ENCODE measurements at regions not wholly inside any gene's neighbourhood (a gene's known extent, or its start where the extent isn't known, plus 50 kb on each side); places are given as distances from the start of the nearest gene placed in this dataset.

DNA sequence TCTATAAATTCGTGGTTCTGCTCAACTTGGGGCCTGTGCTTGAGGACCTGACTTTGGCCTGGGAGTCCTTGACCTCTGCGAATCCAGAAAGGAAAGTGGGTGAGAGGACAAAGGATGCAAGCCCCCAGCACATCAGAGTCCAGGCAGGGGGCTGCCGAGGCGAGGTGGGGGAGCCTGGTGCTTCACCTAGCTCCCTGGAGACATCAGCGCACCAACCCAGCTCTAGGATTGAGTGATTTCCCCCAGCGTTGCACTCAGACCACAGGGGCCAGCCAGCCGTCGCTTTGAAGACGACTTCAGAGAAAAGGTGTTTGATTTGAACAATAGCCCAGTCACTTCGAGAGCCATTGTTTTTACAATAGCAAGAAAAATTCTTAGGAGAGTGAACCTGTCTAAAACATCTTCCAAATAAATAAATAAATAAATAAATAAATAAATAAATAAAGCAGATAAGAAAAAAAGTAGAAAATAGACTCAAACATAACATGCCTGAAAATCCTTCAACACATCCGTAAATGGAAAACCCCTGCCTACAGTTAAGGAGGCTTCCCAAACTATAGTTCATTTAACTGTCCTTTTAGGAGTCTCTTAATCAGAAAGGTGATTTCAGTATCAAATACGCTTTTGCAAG, 180.9 kb downstream of the RBFOX3 start:
- H3K27ac ChIP-seq = no peak overlapping the region
- DNase-seq (ENCODE audit: low read depth, low spot score) = no peak

- no peak for DNase-seq (ENCODE audit: low read depth, low spot score)
- H3K27ac ChIP-seq = no peak overlapping the region
These were observed 181.9 kb downstream of the RBFOX3 start for GRCh38 chr17:79428988-79429387.

DNA sequence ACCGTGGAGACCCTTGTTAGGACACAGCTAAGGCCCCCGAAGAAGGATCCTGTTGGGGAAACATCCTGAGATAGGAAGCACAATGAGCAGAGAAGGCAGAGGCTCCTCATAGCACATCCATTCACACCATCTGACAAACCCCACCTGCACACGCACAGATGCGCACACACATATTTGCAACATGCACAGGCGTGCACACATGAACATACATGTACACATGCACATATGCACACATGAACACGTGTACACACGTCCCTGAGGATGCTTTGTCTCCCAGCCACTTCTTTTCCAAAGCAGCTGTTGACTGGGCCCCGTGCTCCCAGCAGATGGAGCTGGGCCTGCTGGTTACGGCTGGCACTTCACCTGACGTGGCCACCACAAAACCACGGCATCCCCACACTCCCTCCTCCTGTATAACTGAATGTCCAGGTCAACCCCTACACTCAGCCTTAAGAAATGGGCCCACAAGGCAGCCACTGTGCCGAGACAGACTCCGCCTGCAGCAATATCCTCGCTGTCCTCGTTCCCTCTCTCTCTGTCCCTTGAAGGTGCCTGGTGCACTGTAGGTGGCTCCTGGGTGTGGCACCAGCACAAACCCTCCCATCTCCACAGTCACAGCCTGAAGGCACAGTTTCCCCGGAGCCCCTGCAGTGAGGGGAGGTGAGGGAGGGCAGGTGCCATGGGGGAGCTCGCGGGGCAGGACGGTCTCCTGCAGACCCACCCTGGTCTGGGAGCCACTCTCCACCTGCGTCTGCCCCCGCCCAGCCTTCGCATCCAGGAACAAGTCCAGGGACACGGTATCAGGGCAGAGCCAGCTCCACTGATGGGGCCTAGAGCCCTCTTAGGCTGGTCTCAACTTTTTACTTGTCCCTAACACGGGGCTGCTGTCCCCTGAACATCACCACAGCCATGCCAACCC, 183.0 kb downstream of the RBFOX3 start:
- H3K27ac ChIP-seq = no peak overlapping the region
- no peak for DNase-seq (ENCODE audit: low read depth, low spot score)

DNA sequence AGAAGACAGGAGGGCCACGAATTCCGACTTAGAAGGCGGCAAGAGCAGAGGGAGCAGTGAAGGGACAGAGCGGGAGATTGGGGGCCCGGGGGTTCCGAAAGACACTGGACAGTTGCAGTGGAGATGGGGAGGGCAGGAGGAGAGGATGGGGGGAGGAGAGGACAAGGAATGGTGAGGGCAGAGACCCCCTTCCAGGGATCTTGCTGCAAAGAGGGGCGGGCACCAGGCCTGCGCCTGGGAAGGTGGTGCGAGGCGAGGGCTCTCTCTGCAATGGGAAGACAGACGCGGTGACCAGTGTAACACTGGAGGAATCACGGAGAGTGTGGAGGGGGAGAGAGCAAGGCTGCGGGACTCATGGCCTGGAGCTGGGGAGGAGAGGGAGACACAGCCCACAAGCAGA, 185.2 kb downstream of the RBFOX3 start:
- H3K27ac ChIP-seq = no peak overlapping the region
- no peak for DNase-seq (ENCODE audit: low read depth, low spot score)

GRCh38 chr17:79424471-79425185, 186.2 kb downstream of the RBFOX3 start:
- DNase-seq (ENCODE audit: low read depth, low spot score) = no peak
- no peak overlapping the region for H3K27ac ChIP-seq

DNA sequence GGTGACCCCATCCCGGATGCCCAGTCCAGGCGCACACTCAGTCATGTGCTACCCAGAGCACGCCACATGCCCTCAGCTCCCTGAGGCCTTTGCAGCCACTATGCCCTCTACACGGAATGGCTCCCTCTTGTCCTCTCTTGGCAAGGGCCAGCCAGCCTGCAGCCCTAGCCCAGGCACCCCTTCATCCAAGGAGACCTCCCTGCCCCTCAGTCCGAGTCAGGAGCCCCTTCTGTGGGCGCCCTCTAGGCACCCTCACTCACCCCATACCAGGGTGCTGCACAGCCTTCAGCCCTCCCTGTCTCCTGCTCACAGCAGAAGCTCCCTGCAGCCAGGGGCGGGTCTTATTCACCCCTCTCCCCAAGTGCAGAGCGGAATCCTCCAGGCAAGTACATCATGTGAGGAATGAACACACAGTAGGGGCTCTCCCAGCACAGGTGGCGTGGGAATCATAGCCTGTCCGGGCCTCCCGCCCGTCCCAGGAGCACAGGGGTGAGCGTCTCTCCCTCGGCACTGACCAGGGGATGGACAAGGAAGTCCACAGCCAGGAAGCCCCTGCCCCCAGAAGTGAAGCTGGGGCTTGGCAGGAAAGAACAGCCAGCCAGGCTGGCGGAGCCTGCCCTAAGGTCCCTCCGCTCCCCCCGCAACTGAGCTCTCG, 186.9 kb downstream of the RBFOX3 start:
- no peak for DNase-seq (ENCODE audit: low read depth, low spot score)
- no peak overlapping the region for H3K27ac ChIP-seq

GRCh38 chr17:79422236-79422635, 188.6 kb downstream of the RBFOX3 start:
- H3K27ac ChIP-seq = no peak overlapping the region

GRCh38 chr17:79420318-79421243, 190.3 kb downstream of the RBFOX3 start:
- DNase-seq (ENCODE audit: low read depth, low spot score) = no peak
- H3K27ac ChIP-seq = no peak overlapping the region

More at GRCh38 chr17:79422236-79422635, 188.6 kb downstream of the RBFOX3 start:
- no peak for DNase-seq (ENCODE audit: low read depth, low spot score)

DNA sequence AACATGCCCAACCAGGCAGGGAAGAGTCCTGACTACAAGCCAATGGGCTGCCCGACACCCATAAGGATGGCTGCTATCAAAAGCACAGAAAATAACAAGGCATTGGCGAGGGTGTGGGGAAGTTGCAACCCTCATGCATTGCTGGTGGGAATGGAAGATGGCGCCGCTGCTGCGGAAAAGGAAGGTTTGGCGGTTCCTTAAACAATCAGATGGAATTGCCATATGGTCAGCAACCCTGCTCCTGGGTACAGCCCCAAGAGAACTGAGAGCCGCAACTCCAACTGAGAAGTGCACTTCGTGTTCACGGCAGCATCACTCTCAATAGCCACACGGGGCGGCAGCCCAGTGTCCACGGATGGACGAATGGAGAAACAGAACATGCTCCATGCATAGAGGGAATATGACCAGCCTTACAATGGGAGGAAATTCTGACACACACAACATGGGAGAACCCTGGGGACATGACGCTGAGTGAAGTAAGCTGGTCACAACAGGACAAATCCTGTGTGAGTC, 193.3 kb downstream of the RBFOX3 start:
- H3K27ac ChIP-seq = no peak overlapping the region
- no peak for DNase-seq (ENCODE audit: low read depth, low spot score)

GRCh38 chr17:79415909-79416308, 194.9 kb downstream of the RBFOX3 start:
- DNase-seq (ENCODE audit: low read depth, low spot score) = no peak
- no peak overlapping the region for H3K27ac ChIP-seq

- no peak overlapping the region for H3K27ac ChIP-seq
- no peak for DNase-seq (ENCODE audit: low read depth, low spot score)
These were observed 195.5 kb downstream of the RBFOX3 start for GRCh38 chr17:79415365-79415764.

GRCh38 chr17:79414793-79415211, 196.0 kb downstream of the RBFOX3 start:
- H3K27ac ChIP-seq = no peak overlapping the region
- no peak for DNase-seq (ENCODE audit: low read depth, low spot score)

DNA sequence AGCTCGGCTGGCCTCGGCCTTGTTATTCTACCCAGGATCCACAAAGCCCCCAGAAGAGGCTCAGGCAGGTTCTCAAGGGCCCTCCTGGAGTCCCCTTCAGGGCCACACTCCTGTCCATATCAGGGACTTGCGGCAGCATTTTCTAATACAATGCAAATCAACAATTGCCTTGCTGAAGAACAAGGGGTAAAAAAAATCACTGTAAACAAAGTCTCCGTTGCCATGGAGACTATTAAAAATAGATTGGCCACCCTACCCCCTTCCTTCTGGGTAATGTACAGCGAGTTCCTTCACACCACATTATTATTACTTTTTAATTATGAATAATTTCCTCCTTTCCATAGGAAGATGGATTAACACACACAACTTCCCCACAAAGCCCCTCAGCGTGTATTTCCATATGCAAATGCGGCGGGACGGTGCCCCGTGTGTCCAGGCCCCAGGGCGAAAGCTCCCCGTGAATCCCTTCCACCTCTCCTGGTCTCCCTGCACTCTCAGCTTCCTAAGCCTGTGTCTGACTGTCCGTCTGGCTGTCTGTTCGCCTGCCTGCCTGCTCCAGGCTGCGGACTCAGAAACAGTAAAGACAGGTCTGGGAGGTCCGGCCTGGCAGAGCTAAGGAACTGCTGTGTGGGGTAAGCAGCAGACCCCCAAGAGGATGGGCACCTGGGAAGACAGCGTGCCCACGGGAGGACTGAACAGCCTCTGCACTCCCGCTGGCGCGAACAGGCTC, 196.6 kb downstream of the RBFOX3 start:
- no peak for DNase-seq (ENCODE audit: low read depth, low spot score)

DNA sequence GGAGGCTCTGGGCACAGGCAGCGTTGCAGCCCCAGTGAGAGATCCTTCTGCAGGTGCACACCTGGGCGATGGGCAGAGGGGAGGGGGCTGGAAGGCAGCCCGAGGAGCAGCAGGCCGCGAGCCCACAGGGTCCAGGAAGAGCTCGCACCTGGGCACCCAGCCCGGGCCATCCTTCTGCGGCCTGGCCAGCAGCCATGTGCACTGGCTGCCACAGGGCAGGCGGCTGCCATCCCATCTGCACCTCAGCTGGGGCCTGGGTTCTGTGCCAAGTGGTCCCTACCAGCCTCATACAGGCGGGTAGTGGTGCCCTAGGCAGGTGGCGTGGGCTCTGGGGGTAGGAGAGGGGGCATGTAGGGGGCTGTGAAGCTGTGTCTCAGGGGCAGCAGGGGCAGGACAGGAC, 197.2 kb downstream of the RBFOX3 start:
- no peak overlapping the region for H3K27ac ChIP-seq
- no peak for DNase-seq (ENCODE audit: low read depth, low spot score)

More for the DNA sequence above, 196.6 kb downstream of the RBFOX3 start:
- no peak overlapping the region for H3K27ac ChIP-seq

GRCh38 chr17:79412886-79413390, 197.9 kb downstream of the RBFOX3 start:
- no peak overlapping the region for H3K27ac ChIP-seq
- DNase-seq (ENCODE audit: low read depth, low spot score) = no peak

DNA sequence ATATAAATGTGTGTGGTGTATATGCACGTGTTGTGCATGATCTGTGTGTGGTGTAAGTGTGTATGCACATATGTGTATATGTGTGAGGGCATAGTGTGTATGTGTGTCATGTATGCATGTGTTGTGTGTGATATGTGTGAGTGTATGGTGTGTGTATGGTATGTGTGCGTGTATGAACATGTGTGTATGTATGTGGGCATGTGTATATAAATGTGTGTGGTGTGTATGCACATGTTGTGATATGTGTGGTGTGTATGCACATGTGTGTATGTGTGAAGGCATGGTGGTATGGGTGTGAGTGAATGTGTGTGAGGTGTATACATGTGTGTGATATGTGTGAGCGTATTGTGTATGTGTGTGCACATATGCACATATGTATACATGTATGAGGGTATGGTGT, 198.7 kb downstream of the RBFOX3 start:
- no peak overlapping the region for H3K27ac ChIP-seq
- DNase-seq (ENCODE audit: low read depth, low spot score) = no peak

DNA sequence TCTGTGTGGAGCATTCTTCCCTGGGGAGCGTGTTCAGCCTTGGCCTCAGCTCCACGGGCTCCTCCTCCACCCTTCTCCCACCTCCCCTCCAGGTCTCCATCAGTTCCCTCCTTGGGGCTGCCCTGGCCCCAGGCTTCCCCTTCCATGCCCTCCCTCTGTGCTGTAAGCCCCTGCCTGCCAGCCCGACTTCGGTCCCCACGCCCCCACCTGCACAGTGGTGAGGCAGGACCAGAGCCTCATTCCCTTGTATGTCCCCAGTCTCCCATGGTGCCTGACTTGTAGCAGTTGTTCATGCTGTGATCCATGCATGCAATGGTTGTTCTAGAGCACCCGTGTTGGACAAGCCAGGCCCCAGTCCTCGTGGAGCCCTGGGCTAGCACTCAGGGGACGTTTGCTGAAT, 199.4 kb downstream of the RBFOX3 start:
- DNase-seq (ENCODE audit: low read depth, low spot score) = no peak
- H3K27ac ChIP-seq = no peak overlapping the region

GRCh38 chr17:79410681-79411080, 200.2 kb downstream of the RBFOX3 start:
- no peak overlapping the region for H3K27ac ChIP-seq
- DNase-seq (ENCODE audit: low read depth, low spot score) = no peak
